GM18517 (cell line): ENCODE measurements at regions not wholly inside any gene's neighbourhood (a gene's known extent, or its start where the extent isn't known, plus 50 kb on each side); places are given as distances from the start of the nearest gene placed in this dataset.

Experiments used
- ATAC-seq: cut with Tn5 transposase; IDR thresholded peaks from one replicate; pipeline ENCODE4 v1.9.1; 2021; ENCODE audit warnings: mild to moderate bottlenecking, moderate library complexity; ENCODE audit not compliant: unreplicated experiment

DNA sequence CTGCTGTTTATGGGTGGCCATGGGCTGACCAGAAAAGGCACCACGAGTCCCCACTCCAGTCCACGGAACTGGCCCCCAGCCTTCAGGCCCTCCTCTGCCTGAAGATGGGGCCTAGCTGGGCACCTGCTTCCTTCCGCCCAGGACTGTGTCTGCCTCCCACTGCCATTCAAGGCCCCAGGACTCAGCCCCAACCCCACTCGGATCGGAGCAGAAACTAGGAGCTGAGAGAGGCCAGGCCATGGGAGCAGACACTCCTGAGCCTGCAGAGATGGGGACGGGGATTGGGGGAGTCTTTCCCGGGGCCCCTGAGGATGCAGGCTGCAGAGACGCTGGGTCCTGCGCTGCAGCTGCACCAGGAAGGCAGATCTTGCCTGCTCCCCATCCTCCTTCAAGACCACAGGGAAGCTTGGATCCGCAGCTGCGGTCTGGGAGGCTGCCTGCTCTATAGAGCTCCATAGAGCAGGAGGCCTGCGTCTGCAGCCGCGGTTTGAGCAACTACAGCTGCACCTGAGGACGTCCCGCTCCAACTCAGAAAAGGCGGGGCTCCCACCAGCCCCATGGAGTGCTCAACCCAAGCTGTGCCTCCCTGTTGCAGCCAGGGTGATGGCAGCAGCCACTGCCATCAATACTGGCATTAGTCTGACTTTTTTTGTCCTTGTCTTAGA, 383.9 kb upstream of the TMCO5A start:
- ATAC-seq: no peak

DNA sequence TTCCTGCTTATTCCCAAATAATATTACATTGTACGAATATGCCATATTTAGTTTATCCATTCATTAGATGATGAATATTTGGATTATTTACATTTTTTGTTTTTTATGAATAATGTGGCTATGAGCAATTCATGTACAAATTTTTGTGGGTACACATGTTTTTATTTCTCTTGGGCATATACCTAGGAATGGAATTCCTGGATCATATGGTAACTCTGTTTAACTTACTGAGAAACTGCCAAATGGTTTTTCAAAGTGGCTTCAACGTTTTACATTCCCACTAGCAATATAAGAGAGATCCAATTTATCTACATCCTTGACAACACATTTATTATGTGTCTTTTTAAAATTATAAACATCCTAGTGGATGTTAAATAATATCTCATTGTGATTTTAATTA, 362.0 kb upstream of the TMCO5A start:
- no peak for ATAC-seq

DNA sequence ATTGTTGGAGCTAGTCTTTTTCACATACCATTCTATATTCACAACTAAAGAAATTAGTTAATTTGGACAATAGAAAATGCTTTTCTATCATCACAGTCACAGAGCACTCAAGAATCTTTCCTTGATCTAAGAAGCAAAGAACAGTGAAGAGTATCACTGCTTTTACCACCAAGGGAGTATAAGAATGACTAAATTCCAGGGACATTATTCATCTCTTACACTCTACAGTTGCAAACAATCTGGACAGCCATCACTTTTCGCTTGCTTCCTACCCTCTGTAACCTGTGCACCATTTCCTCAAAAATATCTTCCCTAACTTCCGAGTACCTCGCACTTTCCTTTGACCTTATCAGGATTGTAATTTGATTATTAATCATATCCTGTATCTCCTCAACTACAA, 359.5 kb upstream of the TMCO5A start:
- ATAC-seq: no peak

- no peak for ATAC-seq
These were observed 357.5 kb upstream of the TMCO5A start for GRCh38 chr15:37576952-37577351.

- no peak for ATAC-seq
These were observed 352.4 kb upstream of the TMCO5A start for GRCh38 chr15:37581866-37582532.

GRCh38 chr15:37582852-37583251, 351.6 kb upstream of the TMCO5A start:
- ATAC-seq: no peak

DNA sequence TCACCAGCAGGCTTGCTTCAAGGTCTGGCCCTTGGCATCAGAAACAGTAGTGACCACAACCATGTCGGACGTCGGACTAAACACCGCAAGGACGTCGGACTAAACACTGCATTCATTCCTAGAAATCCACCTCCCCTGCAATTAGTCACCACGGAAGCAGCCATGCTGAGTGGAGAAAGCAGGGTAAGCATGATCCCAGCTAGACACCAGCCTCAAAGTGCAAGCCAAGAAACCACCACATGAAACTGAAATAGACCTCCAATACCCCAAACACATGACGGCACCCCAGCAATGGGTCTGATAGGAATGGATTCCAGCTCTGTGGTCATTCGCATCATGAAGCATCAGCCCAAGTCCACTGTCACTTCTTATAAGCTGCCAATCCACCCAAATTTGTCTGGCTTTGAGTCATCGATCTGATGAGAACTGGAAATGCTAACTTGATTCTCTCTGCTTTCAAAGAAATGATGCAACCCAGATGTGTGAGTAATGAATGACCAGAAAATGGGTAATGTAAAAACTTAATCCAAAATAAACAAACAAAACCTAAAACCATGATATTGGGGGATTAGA, 348.3 kb upstream of the TMCO5A start:
- ATAC-seq: no peak

- ATAC-seq: no peak
These were observed 347.5 kb upstream of the TMCO5A start for GRCh38 chr15:37586976-37587375.

- ATAC-seq: no peak
These were observed 340.0 kb upstream of the TMCO5A start for GRCh38 chr15:37594417-37594816.

- ATAC-seq: no peak
These were observed 338.9 kb upstream of the TMCO5A start for GRCh38 chr15:37595426-37595970.

GRCh38 chr15:37599156-37599555, 335.3 kb upstream of the TMCO5A start:
- no peak for ATAC-seq

DNA sequence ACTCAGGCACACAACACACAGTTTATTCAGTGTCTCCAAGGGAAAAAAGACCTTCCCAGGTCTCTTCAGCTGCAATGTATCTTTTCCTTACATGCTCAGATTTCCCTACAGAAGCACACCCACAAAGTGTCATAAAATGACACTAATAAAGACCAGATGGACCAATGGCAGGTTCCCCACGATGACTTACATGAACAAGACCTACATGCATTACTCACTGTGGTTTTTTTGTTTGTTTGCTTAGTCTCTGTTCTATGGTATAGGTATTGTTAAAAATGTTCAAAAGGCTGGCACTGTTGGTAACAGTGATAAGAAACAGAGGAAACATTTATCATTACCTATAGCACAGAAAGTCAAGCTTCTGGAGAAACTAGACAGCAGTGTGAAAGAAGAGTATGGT, 318.2 kb upstream of the TMCO5A start:
- no peak for ATAC-seq

DNA sequence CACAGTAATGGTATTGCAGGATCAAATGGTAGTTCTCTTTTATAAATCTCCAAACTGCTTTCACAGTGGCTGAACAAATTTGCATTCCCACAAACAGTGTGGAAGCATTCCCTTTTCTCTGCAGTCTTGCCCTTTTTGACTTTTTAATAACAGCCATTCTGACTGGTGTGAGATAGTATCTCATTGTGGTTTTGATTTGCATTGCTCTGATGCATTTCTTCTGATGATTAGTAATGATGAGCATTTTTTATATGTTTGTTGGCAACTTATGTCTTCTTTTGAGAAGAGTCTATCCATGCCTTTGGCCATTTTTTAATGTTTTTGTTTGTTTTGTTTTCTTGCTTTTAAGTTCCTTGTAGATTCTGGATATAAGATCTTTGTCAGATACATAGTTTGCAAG, 316.1 kb upstream of the TMCO5A start:
- no peak for ATAC-seq

GRCh38 chr15:37619358-37620042, 314.9 kb upstream of the TMCO5A start:
- ATAC-seq: no peak

DNA sequence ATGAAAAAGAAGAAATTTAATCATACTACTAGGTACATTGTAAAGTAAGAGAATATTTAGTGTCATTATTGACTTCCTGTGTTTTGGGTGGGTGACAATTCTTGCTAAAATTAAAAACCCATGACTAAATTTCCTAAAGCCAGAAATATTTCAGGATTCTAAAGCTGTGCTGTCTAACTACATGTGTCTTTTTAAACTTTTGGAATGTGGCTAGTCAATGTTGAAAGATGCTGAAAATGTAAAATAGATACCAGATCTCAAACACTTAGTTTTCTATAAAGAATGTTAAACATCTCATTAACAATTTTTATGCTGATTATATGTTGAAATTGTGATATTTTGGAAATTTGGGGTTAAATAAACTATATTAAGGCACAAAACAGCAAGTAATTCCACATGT, 308.9 kb upstream of the TMCO5A start:
- no peak for ATAC-seq

GRCh38 chr15:37628507-37628906, 305.9 kb upstream of the TMCO5A start:
- no peak for ATAC-seq

GRCh38 chr15:37636736-37637135, 297.7 kb upstream of the TMCO5A start:
- no peak for ATAC-seq

- no peak for ATAC-seq
These were observed 296.3 kb upstream of the TMCO5A start for GRCh38 chr15:37638116-37638515.

- ATAC-seq: no peak
These were observed 295.7 kb upstream of the TMCO5A start for GRCh38 chr15:37638691-37639090.

DNA sequence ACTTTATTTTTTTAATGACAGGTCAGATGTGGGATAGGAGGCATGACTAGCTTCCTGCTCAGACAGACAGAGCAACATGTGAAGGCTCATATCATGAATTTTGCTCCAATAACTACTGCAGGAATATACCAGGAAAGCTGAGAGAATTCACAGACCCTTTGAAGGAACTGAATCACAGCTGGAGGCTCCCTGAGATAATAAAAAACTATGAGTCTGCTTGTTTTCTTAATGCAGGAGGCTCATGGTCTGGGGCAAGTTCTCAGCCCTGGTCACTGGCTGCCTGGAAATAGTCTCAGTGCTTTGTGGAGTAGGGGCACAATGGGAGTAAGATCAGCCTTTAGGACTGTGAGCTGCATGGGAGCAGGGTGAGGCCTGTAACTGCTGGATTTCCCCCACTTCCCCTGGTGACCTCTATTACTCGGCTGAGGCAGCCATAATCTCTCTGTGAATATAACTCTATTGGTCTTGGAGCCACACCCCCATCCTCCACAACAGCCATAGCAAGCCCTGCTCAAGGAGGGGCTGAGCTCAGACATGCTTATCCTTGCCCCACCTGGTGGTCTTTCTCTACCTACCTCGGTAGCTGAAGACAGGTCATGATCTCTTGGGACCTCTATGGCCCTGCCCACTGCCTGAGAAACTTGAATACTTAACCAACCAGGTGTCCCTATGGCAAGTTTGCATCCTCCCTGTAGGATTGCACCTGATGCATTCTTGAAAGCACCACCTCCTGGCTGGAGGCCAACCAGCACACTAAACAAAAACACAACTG, 281.6 kb upstream of the TMCO5A start:
- ATAC-seq: no peak

DNA sequence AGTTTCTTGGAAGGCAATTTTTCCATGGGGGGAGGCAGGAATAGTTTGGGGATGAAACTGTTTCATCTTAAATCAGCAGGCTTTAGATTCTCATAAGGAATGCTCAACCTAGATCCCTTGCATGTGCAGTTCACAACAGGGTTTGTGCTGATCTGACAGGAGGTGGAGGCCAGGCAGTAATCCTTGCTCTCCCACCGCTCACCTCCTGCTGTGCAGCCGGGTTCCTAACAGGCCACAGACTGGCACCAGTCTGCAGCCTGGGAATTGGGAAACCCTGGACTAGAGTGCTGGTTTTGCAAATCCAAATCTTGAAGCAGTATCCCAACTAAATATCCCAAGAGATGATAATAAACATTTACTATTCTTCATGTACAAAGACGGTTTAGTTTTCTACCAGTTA, 256.3 kb upstream of the TMCO5A start:
- ATAC-seq: no peak
